Esophagus squamous epithelium (tissue), 4 donors: ENCODE measurements at regions not wholly inside any gene's neighbourhood (a gene's known extent, or its start where the extent isn't known, plus 50 kb on each side); places are given as distances from the start of the nearest gene placed in this dataset.

Experiments
- POLR2A ChIP-seq, 4 donors: fragments of 450-650 bp; IDR thresholded peaks; one replicate each; pipeline ENCODE4 v1.6.1; 2017; ENCODE audit warnings: antibody characterized with exemption in 4 of 4, mild to moderate bottlenecking in 4 of 4, moderate library complexity in 3 of 4
- TF ChIP-seq, protein P1 (sequence below), 6 experiments: fragments of 450-650 bp in 4 of 6; fragments of 200-600 bp in 2 of 6; sonication (generic) in 2 of 6; IDR thresholded peaks; one replicate each; pipeline ENCODE4 v1.5.1; 2016 to 2019; ENCODE audit warnings: antibody characterized with exemption in 6 of 6, mild to moderate bottlenecking in 4 of 6, moderate library complexity in 4 of 6

DNA sequence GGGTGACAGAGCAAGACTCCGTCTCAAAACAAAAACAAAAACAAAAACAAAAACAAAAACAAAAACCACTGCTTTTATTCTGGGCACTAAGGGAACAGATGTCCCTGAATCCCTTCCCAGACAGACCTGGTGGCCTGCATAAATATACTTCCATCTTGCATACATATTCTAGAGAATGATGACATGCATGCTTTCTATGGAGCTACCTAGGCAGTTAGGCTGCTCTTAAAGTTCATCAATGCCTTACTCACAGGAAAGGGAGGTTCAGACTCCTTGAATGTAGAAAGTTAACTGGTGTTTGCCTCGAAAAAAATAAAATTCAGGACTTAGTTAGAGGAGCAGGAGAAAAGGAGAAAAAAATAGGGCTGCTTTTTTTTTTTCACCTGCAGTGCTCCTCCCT, 72.6 kb downstream of the C3orf38 start:
- TF ChIP-seq, protein P1, sequence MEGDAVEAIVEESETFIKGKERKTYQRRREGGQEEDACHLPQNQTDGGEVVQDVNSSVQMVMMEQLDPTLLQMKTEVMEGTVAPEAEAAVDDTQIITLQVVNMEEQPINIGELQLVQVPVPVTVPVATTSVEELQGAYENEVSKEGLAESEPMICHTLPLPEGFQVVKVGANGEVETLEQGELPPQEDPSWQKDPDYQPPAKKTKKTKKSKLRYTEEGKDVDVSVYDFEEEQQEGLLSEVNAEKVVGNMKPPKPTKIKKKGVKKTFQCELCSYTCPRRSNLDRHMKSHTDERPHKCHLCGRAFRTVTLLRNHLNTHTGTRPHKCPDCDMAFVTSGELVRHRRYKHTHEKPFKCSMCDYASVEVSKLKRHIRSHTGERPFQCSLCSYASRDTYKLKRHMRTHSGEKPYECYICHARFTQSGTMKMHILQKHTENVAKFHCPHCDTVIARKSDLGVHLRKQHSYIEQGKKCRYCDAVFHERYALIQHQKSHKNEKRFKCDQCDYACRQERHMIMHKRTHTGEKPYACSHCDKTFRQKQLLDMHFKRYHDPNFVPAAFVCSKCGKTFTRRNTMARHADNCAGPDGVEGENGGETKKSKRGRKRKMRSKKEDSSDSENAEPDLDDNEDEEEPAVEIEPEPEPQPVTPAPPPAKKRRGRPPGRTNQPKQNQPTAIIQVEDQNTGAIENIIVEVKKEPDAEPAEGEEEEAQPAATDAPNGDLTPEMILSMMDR (IDR thresholded peaks at IDR 0.05) = no peak
- TF ChIP-seq POLR2A (IDR thresholded peaks at IDR 0.05) = no peak
